ENCODE measurements at regions not wholly inside any gene's neighbourhood (a gene's known extent, or its start where the extent isn't known, plus 50 kb on each side); places are given as distances from the start of the nearest gene placed in this dataset.
"Not testable (repeated sequence)": the region's sequence is repeated elsewhere in the genome, so short reads cannot be mapped to it uniquely, and the experiment has no call there.

DNA sequence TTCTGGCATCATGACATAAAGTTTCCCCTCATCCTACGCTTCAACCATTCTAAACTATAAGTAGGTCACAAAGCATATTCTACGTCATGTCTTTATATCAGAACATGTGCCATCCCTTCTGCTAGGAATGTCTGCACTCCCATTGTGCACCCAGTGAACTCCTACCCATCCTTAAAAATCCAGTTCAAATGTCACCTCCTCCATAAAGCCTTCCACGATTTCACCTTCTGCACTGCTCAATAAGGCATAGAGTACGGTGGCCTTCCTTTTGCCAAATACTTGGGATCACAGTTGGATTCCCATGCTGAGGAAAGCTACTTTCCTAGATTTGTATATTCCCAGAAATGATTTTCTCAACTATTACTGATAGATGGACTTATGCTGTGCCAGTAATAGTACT, 186.3 kb upstream of the ZKSCAN2 start:
- no peak for DNase-seq

DNA sequence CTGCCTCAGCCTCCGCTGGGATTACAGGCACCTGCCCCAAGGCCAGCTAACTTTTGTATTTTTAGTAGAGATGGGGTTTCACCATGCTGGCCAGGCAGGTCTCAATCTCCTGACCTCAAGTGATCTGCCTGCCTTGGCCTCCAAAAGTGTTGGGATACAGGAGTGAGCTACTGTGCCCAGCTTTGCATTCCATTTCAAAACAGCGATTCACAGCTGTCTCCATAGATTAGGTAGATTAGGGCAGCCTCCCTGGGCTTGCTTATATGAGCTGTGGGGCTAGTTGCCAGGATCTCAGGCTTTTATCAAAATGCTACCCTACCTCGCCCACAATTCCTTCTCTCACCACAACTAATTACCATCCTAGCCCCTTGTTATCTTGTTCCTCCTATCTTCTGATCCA, 176.4 kb upstream of the ZKSCAN2 start:
- no peak for DNase-seq

DNA sequence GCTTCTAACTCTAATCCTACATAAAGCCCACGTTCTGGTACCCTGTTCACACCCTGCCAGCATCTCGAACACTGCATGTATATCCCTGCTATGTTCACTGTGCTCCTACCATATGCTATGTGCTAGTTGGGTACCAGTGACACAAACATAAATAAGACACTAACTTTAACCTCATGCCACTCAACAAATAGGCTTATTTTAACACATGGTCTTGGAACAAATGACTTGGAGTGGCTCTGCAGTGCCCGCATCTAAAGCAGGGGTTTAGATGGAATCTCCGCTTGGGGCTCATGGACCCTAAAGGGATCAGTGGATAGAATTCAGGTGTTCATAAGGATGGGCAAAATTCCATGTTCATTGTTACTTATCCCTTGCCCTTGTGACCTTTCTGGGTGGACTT, 175.7 kb upstream of the ZKSCAN2 start:
- DNase-seq = no peak

DNA sequence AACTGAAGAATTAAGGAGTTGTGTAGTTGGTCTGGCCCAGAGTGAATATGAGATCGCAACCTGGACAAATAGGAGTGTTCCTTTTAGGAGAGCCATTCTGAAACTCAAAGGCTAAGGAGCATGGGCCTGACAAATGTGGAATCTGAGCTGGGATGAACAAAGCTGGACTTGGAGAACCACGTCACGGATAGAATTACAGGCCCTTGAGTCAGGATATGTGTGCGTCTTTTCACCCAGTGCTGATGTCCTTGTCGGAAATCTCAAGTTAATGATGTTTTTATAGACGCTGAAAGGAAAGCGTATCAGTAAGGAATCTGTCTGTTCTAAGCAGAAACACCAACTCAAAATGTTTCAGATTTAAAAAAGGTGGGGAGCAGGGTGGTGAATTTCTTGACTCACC, 173.8 kb upstream of the ZKSCAN2 start:
- DNase-seq = no peak

DNA sequence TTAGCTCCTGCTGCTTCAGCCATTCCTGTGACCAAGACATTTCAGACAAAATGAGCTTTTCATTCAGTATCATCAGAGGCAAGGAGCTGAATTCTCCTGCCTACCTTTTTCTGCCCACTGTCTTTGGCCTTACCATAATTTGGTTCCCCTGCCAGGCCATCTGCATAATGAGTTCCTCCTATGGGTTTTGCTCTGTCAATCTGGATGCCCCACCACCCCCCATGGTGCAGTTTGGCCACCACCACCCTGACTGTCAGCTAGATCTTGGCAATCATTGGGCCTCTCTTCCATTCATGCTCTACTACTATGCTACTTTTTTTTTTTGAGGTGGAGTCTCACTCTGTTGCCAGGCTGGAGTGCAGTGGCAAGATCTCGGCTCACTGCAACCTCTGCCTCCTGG, 169.2 kb upstream of the ZKSCAN2 start:
- DNase-seq = no peak

DNA sequence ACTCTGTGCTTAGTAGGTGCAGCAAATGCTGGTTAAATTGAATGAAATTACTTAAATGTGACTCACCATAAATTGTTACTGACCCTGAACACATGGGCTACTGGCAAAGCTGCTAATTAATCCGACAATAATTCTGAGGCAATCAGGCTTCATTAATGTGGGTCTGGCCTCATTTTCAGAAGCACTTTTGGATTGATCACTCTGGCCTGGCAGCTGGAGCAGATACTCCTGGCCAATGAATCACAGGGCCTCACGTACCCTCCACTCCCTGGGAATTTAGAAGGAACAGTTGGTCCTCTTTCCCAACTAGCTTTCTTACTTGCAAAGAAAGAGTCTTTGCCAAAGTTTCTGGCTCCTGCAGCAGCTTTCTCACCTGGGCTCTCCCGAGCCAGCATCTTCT, 162.0 kb upstream of the ZKSCAN2 start:
- peak in 1 of 51 donors; percentile 2 for DNase-seq

DNA sequence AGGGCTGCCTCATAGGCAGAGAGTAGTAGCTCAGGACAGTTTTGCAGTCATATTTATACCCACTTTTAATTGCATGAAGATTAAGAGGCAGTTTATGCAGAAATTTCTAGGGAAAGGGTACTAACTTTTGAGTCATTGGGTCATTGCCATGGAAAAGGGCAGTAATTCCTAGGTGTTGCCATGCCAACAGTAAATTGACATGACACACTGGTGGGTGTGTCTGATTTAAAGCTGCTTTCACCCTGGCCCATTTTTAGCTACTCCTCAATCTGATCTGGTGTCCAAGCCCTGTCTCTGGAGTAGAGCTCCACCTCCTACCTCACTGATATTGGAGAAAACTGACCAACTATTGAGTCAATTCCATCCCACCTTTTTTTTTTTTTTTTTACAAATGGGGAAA, 161.5 kb upstream of the ZKSCAN2 start:
- no peak for DNase-seq

DNA sequence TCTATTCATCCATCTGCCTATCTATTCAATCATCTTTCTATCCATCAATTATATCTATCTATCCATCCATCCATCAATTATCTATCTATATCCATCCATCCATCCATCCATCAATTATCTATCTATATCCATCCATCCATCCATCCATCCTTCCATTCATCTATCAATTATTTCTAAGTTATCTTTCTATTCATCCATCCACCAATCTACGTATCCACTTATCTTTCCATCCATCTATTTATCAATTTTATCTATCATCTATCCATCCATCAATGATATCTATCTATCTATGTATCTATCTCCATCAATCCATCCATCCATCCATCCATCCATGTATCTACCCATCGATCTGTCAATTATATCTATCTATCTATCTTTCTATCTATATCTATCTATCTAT, 158.4 kb upstream of the ZKSCAN2 start:
- DNase-seq = no peak

DNA sequence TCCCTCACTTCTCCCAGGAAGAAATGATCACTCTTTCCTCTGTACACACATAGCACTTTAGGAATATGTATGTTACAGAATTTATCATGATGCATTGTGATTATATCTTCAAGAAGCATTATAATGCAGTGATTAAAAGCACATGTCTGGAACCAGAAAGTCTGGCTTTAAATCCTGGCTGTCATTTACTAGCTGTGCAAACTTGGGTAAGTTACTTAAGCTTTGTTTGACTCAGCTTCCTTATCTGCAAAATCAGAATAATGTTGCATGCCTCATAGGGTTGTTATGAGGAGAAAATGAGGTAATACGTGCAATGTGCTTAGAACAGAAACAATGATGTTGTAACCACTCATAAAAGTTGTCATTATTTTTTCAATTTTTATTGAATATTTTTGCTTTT, 156.3 kb upstream of the ZKSCAN2 start:
- DNase-seq = no peak

DNA sequence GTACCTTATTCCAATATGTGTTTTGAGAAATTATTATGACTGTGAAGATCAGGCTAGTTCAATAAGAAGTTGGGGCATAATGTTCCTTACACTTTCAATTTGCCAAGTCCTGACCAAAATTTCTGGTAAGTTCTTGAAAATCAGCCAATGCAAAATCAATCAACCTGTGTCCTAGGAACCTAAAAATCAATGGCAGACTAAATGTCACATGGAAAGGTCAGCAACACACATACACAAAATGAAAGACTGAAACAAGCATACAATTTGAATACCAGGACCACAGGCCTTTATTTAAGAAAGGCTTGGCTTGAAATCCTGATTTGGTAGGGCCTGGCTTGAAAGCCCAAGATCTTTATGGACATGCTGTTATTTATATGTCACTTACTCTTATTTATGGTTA, 155.5 kb upstream of the ZKSCAN2 start:
- no peak for DNase-seq

DNA sequence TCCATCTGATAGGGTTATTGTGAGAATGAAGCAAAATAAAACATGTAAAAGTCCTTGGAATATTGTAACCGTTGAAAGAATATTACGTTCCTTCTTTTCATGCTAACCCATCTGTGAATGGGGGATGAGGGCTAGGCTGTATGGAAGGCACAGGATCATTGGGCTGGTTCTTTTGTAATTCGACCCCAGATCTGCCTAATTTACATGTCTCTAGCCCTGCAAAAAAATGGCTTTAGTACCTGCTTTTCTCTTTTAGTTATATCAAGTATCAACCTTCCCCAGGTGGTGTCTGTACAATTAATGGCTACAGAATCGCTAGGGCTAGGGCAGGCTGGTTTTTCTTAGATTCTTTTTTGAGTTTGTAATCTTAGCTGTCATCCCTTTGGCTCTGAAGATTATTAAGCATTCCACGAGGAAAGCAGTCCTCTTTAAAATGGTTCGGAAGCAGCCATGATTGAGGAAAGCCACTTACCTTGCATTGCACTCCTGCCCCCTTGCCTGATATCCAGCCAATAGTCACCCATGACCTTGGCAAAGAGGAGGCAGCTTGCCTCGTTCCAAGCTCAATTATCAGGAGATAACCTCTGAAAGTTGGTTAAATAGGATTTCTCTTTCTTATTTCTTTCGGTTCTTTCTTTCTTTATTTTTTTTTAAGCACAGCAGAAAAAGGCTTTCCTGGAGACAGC, 153.9 kb upstream of the ZKSCAN2 start:
- no peak for DNase-seq

DNA sequence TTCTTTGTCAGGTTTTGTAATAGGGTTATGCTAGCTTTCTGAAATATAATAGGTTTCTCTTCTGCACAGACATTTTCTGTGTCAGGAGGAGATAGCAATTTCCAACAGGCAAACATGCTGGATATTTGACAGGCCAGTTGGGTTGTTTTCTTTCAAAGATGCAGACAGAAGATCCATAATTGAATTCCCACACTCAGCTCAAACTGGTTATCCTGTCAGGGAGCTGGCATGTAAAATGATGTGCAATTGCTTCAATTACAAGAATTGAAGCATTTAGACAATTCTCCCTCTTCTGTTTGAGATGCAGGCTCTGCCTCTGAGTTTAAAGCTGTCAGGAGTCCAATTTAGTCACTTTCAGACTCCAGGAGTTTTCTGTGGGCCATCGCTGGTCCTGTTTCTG, 146.2 kb upstream of the ZKSCAN2 start:
- no peak for DNase-seq

DNA sequence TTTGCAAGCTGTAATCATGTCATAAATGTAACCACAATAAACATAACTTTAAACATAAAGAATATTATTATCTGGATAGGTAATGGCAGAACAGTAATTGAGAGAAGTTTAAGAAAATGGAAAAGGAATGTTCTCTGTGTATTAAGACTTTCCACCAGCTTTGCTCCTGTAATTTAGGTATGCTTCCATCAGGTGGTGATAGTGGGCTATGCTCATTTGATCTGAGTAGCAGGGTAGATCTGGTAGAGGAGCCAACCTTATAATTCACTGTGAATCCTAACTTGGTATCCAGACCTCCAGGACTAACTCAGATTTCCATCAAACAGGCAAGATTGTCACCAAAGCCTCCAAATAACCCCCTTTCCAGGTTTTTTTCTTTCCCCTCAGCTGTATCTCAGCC, 137.9 kb upstream of the ZKSCAN2 start:
- no peak for DNase-seq

DNA sequence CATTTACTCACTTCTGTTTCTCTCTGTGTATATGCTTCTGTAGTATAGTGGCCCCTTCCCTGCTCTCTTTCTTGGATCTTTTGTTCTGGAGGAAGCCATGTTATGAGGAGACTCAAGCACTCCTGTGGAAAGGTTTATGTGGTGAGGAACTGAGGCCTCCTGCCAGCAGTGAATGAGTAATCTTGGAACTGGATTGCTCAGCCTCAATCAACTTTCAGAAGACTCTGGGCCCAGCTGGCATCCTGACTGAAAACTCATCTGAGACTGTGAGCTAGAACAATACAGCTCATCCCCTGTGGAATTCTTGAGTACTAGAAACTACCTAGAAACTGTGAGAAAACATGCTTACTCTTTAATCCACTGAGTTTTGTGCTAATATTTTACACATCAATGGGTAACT, 133.1 kb upstream of the ZKSCAN2 start:
- no peak for DNase-seq

DNA sequence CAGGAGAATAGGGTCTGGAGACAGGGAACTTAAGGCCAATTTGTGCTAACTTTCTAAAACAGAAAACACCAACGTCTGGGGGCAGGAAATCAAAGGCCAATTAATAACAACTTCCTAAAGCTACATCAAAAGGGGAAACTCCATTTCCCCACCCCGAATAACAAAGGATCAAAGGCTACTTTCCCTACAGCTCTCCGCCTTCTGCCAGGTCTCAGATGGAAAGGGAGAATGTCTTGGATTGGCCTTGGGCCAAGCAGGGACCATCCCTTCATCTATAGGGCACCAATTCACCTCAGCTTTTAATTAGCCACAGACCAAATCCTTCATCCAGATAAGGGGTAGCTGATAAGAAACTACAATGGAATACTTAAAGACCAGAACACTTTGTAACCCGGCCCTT, 116.9 kb upstream of the ZKSCAN2 start:
- no peak for DNase-seq

DNA sequence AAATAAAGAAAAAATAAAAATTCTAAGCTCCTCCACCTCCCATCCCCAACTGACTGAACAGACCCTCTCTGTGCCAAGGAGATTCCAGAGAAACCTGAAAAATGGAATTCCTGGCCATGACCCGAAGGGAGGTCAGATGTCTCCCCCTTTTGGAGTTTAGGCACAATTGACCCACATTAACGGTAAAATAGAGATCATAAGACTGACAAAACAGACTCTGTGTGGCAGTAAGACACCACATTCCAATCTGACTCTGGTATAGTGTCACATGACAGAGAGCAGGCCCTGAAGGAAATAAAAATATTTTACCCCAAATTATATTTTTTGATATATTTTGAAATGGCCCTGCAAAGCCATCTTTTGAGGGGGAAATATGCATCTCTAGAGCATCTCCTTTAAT, 115.1 kb upstream of the ZKSCAN2 start:
- DNase-seq = no peak

DNA sequence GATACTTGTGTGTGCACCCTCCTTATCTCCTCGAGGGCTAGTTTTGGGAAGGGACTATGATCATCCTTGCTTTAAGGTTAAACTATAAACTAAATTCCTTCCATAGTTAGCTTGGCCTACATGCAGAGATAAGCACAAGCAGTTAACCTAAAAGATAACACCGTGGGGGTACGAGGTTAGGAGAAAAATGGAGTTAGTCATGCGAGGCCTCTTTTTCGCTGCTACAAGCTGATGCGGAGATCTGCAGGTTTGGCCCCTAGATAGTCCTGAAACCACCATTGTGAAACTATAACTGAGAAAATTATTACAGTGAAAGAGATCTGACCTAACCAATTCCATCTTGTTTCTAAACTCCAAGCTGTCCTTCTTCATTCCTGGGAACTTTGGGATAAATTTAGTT, 113.7 kb upstream of the ZKSCAN2 start:
- no peak for DNase-seq

DNA sequence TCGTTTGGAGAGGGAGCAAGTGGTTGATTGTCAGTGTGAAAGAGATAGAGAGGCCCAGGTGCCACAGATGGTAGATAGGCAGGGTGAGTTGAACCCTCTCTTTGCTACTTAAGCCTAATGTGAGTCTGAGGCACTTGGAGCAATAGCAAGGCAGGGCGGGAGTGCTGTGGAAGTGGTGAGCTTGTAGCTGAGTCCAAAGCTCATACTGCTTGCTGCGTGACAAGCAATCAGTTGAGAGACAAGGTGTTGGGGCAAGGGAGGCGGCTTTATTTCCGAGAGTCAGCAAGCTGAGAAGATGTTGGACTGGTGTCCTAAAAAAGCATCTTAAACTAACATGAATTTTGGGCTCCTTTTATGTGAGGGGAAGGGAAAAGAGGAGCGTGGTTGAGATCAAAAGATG, 112.9 kb upstream of the ZKSCAN2 start:
- DNase-seq = no peak

DNA sequence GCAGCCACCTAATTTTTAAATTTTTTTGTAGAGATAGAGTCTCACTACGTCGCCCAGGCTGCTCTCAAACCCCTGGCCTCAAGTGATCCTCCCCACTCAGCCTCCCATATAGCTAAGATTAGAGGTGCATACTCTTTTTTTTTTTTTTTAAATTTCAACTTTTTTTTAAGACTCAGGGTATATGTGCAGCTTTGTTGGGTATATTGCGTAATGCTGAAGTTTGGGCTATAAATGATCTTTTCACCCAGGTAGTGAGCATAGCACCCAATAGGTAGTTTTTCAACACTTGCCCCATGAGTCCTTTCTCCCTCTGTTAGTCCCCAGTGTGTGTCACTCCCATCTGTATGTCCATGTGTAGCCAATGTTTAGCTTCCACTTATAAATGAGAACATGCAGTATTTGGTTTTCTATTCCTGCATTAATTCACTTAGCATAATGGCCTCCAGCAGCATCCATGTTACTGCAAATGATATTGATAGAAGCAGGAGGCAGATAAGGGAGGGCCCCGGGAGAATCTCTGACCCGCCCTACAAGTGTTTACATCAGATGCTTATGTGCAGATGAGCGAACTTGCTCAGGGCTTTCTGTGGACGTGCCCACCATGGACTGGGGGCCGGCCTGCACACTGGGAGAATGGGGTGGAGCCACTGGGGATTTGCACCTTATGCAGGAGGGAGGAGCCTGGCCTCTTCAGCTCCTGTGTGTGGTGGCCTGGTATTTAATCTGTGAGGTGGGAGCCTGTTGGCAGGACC, 110.3 kb upstream of the ZKSCAN2 start:
- DNase-seq = no peak

DNA sequence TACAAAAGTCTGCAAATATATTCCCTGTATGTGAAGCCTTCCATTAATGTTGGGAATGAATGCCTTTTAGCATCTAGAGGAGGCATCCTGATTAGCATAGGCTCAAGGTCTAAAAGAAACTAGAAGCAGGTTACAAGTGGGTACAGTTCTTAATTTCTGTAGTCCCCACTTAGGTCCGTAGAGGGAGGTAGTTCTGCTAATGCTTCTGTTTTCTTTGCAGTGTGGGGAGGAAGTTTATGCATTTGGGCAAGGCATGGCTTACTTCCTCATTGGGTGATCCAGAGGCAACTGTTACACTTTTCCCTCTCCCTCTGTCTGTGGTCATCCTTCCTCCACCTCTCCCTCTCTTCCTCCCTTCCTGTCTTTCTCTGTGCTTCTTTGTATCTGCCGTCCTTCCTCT, 108.4 kb upstream of the ZKSCAN2 start:
- no peak for DNase-seq

DNA sequence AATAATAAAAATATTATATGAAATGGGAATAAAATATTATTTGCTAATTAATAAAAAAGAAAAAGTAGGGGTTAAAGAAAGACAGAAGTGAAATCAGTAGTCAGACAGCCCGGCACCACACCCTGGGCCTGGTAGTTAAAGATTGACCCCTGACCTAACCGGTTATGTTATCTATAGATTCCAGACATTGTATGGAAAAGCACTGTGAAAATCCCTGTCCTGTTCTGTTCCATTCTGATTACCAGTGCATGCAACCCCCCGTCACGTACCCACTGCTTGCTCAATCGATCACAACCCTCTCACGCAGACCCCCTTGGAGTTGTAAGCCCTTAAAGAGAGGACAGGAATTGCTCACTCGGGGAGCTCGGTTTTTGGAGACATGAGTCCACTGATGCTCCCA, 101.9 kb upstream of the ZKSCAN2 start:
- DNase-seq = not testable (repeated sequence)

DNA sequence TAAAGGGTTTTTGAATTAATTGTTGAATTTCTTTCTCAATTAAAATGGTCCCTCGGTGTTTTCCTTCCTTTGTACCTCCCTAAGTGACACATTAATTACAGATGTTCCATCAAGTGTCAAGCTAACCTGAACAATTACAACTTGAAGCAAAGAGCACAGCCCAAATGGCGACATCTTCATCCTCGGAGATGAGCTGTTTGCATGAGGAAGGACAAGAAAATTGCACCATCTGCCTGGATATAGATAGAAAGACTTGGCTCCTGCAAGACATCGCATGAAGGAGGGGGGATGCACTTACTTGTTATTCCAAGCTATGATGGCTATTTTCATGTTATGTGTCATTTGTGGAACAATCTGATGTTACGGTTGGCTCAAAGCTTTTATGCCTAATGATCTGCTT, 86.4 kb upstream of the ZKSCAN2 start:
- no peak for DNase-seq

DNA sequence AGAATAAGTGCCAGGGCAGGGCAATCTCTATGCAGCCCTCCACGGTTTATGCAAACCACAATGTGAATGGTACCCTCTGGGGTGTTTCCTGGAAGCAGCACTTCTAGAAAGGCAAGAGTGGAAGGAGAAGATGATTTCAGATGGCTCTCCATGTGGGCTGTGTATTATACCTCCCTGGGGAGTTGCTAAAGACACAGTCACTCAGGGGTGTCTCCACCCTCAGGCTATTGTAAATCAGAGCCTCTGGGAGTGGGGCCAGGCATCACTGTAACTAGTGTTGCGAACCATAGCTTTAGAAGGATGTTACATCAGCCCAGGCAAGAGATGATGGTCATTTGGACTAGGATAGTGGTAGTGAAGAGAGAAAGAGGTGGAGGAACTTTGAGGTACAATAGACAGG, 83.3 kb upstream of the ZKSCAN2 start:
- no peak for DNase-seq
